Peyer's patch (tissue), 4 donors: ENCODE measurements at regions not wholly inside any gene's neighbourhood (a gene's known extent, or its start where the extent isn't known, plus 50 kb on each side); places are given as distances from the start of the nearest gene placed in this dataset.

Experiments
- CTCF ChIP-seq, 6 experiments: fragments of 450-650 bp in 4 of 6; fragments of 200-600 bp in 2 of 6; sonication (generic) in 1 of 6; IDR thresholded peaks; one replicate each; pipeline ENCODE4 v1.5.1; 2017 to 2019; ENCODE audit warnings: antibody characterized with exemption in 6 of 6, mild to moderate bottlenecking in 3 of 6, moderate library complexity in 1 of 6
- POLR2A ChIP-seq, 2 donors: fragments of 450-650 bp; IDR thresholded peaks; one replicate each; pipeline ENCODE4 v1.5.1; 2017; ENCODE audit warnings: antibody characterized with exemption in 2 of 2, mild to moderate bottlenecking in 2 of 2, moderate library complexity in 2 of 2

GRCh38 chr14:21995332-21995731 lies 321.7 kb upstream of the OR4E1 start:
- TF ChIP-seq POLR2A (IDR thresholded peaks at IDR 0.05) (no peak), CTCF (IDR thresholded peaks at IDR 0.05) (no peak)
